HG03060 (cell line): ENCODE measurements at regions not wholly inside any gene's neighbourhood (a gene's known extent, or its start where the extent isn't known, plus 50 kb on each side); places are given as distances from the start of the nearest gene placed in this dataset.

Experiments used
- ATAC-seq: cut with Tn5 transposase; IDR thresholded peaks from one replicate; pipeline ENCODE4 v1.9.1; 2021; ENCODE audit warnings: low read depth, moderate number of reproducible peaks; ENCODE audit not compliant: unreplicated experiment

- no peak for ATAC-seq
Measured at GRCh38 chr1:38724160-38725131, 135.1 kb downstream of the RRAGC start.

DNA sequence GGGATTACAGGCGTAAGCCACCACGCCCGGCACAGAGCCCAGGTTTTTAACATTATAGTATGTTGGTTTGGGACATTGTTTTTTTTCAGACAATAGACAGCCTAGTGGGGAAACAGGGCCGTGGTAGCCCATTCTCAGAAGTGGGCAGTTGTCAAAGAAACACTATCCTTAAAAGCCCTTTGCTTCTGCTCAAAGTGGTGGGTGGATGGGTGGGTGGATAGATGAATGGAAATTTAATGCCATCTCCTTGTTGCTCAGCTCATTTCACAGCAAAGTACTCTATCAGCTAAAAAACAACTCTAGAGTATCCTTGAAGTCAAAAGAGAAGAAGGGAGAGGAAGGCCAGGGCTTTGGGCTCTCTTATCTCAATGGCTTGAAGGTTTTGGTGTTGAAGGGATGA lies 137.8 kb downstream of the RRAGC start:
- no peak for ATAC-seq

DNA sequence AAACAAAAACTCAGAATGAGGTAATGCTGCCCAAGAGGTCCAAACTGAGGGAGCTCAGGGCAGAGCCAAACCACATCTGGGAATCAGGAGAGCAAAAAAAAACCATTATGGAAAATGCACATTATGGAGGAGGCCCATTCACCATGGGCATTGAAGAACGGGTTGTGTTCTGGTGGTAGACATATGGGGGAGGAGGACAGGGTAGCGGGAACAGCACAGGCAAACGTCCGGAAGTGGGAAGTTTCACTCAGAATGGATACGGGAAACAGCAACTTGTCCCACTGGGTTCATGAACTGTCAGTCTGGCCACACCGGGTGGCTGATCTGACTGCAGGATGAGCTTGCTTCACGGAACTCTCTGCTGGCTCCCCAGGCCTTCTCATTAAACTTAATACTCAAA lies 139.7 kb downstream of the RRAGC start:
- ATAC-seq, result no peak

- ATAC-seq, result no peak
Measured at GRCh38 chr1:38718031-38718430, 141.5 kb downstream of the RRAGC start.

DNA sequence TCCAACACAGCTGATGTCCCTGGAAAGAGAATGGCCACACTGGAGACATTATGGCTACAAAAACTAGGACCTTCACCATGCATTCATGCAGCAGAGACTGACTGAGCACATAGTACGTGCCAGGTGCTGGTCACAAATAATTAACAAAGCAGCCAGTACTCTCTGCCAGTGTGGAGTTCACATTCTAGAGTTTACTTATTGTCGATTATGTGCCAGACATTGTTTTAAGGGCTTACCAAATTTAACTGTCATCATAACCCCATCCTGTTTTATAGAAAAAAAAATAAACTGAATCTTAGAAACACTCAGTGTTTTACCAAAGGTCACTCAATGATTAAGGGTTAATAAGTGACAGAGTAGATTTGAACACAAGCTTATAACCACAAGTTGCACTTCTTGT lies 143.3 kb downstream of the RRAGC start:
- ATAC-seq, result no peak

- no peak for ATAC-seq
Measured at GRCh38 chr1:38715415-38715814, 144.2 kb downstream of the RRAGC start.

GRCh38 chr1:38712046-38712445 lies 147.5 kb downstream of the RRAGC start:
- no peak for ATAC-seq

DNA sequence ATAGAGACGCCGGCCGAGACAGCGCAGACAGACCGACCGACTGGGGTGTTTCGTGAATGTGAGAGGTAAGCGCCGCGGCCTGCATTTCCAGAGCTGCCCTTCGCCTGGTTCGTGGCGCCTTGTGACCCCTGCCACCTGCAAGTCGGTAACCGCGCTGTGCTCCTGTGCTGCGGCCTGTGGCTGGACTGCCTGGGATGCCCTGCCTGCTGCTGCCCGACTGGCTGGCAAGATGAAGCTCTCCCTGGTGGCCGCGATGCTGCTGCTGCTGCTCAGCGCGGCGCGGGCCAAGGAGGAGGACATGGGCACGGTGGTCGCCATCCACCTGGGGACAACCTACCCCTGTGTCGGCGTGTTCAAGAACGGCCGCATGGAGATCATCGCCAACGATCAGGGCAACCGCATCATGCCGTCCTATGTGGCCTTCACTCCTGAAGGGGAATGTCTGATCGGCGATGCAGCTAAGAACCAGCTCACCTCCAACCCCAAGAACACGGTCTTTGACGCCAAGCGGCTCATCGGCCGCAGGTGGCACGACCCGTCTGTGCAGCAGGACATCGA lies 150.8 kb downstream of the RRAGC start:
- ATAC-seq, result no peak

DNA sequence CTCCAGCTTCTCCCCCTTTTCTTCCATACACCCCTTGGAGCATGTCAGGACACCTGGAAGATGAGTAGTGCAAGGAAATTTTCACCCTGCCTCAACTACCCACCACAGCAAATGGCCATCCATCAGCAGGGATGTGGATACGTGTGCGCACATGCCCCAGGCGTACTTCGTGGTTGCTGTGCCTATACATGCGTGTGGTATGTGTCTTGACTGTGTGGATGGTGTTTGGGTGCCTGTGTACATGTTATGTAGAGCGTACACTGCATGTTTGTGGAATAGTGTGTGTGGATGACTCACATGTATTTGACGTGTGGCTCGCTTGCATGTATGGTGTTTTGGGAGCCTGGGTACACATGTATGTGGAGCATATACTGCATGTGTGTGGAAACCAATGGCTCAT lies 158.5 kb downstream of the RRAGC start:
- ATAC-seq, result no peak

DNA sequence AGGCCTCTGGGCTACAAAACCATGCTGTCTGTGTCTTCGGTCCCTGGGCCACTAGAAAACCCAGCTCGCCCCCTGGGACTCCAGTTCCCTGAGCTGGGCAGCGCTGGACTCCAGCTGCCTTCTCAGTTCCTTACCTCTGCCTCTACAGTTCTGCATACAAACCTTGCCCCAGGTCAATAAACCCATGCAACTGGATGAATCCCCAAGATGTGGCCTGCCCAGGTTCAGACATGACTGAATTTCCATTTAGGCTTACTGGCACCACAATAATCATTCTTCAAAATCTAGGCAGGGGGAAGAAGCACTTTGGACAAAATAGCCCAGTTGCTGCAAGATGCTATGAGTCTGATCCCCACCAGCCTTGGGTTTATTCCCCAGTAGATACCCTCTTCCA lies 159.5 kb downstream of the RRAGC start:
- no peak for ATAC-seq

GRCh38 chr1:38699330-38700076 lies 160.1 kb downstream of the RRAGC start:
- no peak for ATAC-seq

- ATAC-seq, result no peak
Measured at GRCh38 chr1:38697387-38697786, 162.2 kb downstream of the RRAGC start.

GRCh38 chr1:38696371-38696770 lies 163.2 kb downstream of the RRAGC start:
- no peak for ATAC-seq

DNA sequence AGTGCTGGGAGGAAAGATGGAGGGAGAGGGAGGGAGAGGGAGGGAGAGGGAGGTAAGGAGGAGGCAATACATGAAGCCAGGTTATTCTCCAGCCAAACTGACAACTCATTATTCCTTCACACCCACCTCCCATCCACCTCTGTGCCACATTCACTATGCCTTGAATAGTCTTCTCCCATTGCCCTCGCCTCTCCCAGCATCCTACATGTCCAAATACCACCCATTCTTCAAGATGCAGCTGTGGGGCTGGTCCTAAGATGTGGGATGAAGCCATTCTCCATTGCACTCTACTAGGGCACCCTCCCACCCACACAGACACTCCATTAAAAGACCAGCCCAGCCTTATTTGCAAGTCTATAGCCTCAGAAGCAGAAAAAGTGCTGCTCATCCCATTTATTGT lies 165.8 kb downstream of the RRAGC start:
- no peak for ATAC-seq

DNA sequence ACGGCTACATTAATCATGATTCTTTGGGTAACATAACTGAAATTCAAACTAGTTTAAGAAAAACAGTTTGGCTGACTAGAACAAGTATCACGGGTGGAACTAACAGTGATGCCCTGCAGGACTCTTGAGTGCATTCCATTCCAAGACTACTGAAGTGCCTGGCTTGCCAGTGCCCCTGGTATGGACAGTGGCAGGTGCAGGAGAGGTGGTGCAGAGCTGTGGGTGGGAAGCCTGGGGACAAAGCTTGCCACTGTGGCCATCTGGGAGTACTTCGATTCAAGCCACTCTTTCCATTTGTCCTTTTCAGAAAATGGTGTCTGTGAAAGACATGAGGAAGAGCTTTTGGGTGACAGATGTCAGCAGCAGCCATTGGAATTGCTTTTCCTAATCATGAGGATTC lies 166.5 kb downstream of the RRAGC start:
- ATAC-seq, result no peak

DNA sequence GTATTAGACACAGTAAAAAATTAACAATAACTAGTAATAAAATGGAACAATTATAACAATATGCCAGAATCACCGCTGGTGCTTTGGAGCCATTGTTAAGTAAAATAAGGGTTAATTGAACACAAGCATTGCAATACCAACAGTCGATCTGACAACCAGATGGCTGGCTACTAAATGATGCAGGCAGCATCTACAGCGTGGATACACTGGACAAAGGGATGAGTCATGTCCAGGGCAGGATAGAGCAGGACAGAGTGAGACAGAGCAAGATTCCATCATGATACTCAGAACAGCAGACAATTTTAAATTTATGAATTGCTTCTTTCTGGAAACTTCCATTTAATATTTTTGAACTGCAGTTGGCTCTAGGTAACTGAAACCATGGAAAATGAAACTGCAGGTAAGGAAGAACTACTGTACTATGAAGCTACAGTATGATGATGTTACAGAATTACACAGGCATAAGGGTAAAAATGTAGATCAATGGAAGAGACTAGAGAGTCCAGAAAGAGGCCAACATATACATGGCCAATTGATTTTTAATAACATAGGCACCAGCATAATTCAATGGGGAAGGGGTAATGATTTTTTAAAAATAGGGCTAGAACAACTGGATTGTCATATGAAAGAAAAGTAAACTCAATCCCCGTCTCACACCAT lies 168.7 kb downstream of the RRAGC start:
- no peak for ATAC-seq

DNA sequence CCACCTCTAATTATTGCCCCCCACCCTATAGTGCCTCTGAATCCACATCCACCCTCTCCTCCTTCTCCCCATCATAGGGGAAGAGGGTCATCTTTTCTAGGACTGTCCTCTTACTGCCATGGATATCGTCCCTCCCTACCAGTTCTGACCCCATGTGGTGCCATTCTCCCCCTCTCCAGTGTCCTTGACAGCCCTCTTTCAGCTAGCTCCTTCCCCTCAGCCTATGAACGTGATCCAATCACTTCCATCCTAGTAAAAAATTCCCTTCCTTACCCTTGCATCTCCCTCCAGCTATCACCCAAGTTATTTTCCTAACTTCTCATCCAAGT lies 172.7 kb downstream of the RRAGC start:
- ATAC-seq, result no peak

GRCh38 chr1:38686167-38686926 lies 173.2 kb downstream of the RRAGC start:
- ATAC-seq, result no peak

DNA sequence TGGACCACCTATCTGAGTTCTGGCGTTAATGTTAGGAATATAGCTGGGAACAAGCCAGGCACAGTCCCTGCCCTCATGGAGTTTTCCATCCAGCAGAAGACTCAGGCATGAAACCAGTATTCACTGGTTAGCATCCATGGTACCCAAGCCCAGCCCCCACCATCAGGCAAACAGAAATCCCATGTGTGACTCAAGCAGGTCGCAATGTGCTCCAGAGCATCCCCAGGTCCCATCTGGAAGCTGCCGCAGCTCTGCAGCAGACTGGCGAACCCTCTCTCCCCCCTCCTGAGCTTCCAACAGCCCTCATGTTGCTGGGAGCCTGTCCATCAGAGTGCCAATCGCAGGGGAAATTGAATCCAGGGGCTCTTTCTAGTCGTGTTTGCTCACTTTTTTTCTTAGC lies 174.2 kb downstream of the RRAGC start:
- ATAC-seq, result no peak

DNA sequence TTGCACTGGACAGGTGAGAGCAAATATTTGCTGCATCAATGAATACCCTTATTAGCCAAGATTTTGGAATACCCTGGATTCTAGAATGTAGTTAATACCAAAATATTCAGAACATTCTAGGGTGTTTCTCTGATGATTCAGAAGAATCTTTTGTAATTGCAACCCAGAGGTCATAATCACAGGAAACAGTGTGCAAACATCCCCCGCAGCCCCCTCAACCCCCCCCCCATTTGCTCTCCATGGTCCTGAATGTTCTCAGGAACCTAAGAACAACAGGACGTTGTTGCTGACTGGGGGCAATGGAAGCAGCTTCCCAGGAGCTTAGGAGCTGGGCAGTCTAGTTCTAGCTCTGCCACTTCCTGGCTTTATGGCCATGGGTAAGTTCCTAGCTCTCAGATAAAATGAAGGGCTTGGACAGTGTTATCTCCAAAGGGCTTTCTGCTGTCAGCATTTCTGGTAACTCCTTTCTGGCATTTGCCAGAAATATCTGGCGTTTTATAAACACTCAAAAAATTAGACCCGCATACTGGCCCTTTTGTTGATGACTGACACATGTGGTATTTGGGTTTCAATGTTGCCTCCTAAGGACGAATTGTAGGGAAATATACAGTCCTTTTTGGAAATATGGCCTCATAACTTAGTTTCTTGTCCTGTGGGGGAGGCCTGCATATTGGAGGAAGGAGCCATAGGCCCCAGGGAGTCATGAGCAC lies 178.6 kb downstream of the RRAGC start:
- ATAC-seq, result no peak
